ENCODE measurements at regions not wholly inside any gene's neighbourhood (a gene's known extent, or its start where the extent isn't known, plus 50 kb on each side); places are given as distances from the start of the nearest gene placed in this dataset.

- no peak for DNase-seq (ENCODE audit: extremely low spot score)
- TF ChIP-seq CTCF (IDR thresholded peaks at IDR 0.05; ENCODE audit: control extremely low read depth, extremely low read depth, low read depth, missing control alignments) = no peak
- ChIA-PET CTCF (no interaction called here), POLR2A (no interaction called here)
These were observed 1221.6 kb upstream of the PHF14 start for GRCh38 chr7:9752033-9752432.

- TF ChIP-seq CTCF (IDR thresholded peaks at IDR 0.05; ENCODE audit: control extremely low read depth, extremely low read depth, low read depth, missing control alignments) = no peak
- no peak for DNase-seq (ENCODE audit: extremely low spot score)
- ChIA-PET POLR2A (no interaction called here), CTCF (no interaction called here)
These were observed 1212.4 kb upstream of the PHF14 start for GRCh38 chr7:9761224-9761623.

- CTCF ChIA-PET = no interaction called here
- no peak for TF ChIP-seq CTCF (IDR thresholded peaks at IDR 0.05; ENCODE audit: control extremely low read depth, extremely low read depth, low read depth, missing control alignments)
- POLR2A ChIA-PET = no interaction called here
- DNase-seq (ENCODE audit: extremely low spot score) = no peak
These were observed 1196.8 kb upstream of the PHF14 start for GRCh38 chr7:9776900-9777299.

- no peak for TF ChIP-seq CTCF (IDR thresholded peaks at IDR 0.05; ENCODE audit: control extremely low read depth, extremely low read depth, low read depth, missing control alignments)
- POLR2A ChIA-PET = no interaction called here
These were observed 1195.3 kb upstream of the PHF14 start for GRCh38 chr7:9778367-9778766.

GRCh38 chr7:9781710-9782109, 1192.0 kb upstream of the PHF14 start:
- ChIA-PET POLR2A (no interaction called here), CTCF (interaction anchor here (1.0 kb wide), 1 partner anchor 16 kb away, joined by 3 read pairs; no protein-coding TSS in a partner anchor)
- no peak for DNase-seq (ENCODE audit: extremely low spot score)
- TF ChIP-seq CTCF (IDR thresholded peaks at IDR 0.05; ENCODE audit: control extremely low read depth, extremely low read depth, low read depth, missing control alignments) = no peak

More at GRCh38 chr7:9778367-9778766, 1195.3 kb upstream of the PHF14 start:
- no peak for DNase-seq (ENCODE audit: extremely low spot score)
- CTCF ChIA-PET = no interaction called here

GRCh38 chr7:9782275-9782674, 1191.4 kb upstream of the PHF14 start:
- no peak for DNase-seq (ENCODE audit: extremely low spot score)
- ChIA-PET POLR2A (no interaction called here), CTCF (no interaction called here)
- TF ChIP-seq CTCF (IDR thresholded peaks at IDR 0.05; ENCODE audit: control extremely low read depth, extremely low read depth, low read depth, missing control alignments) = no peak

GRCh38 chr7:9785211-9785610, 1188.5 kb upstream of the PHF14 start:
- POLR2A ChIA-PET = no interaction called here
- no peak for DNase-seq (ENCODE audit: extremely low spot score)
- TF ChIP-seq CTCF (IDR thresholded peaks at IDR 0.05; ENCODE audit: control extremely low read depth, extremely low read depth, low read depth, missing control alignments) = no peak
- CTCF ChIA-PET = no interaction called here
